Liver (tissue), 3 donors: ENCODE measurements at regions not wholly inside any gene's neighbourhood (a gene's known extent, or its start where the extent isn't known, plus 50 kb on each side); places are given as distances from the start of the nearest gene placed in this dataset.

Source experiments
- CTCF ChIP-seq: fragments of 150-350 bp; IDR thresholded peaks from 2 replicates; pipeline ENCODE4 v1.5.1; 2017; ENCODE audit warnings: improper control_type of control experiment, low read depth, low read length; ENCODE audit not compliant: missing input control
- EGR1 ChIP-seq, 2 donors: IDR thresholded peaks; 2 replicates each; pipeline ENCODE4 v1.6.1; 2016 to 2018; ENCODE audit warnings: antibody characterized with exemption in 2 of 2, low read depth in 2 of 2
- GABPA ChIP-seq, 2 donors: IDR thresholded peaks in 1 of 2; conservative IDR thresholded peaks in 1 of 2; 2 replicates each; pipeline ENCODE4 v1.6.1; 2016; ENCODE audit warnings: antibody characterized with exemption in 2 of 2, mild to moderate bottlenecking in 1 of 2, moderate library complexity in 1 of 2
- HNF4G ChIP-seq: IDR thresholded peaks from 2 replicates; pipeline ENCODE4 v1.6.1; 2016; ENCODE audit warnings: antibody characterized with exemption
- MAX ChIP-seq: IDR thresholded peaks from 2 replicates; pipeline ENCODE4 v1.6.1; 2016; ENCODE audit warnings: antibody characterized with exemption
- NR2F2 ChIP-seq: IDR thresholded peaks from 2 replicates; pipeline ENCODE4 v1.6.1; 2016; ENCODE audit warnings: antibody characterized with exemption
- RAD21 ChIP-seq, 2 donors: IDR thresholded peaks; 2 replicates each; pipeline ENCODE4 v1.6.1; 2016; ENCODE audit warnings: antibody characterized with exemption in 2 of 2, mild to moderate bottlenecking in 2 of 2
- REST ChIP-seq: IDR thresholded peaks from 2 replicates; pipeline ENCODE4 v1.6.1; 2016; ENCODE audit warnings: antibody characterized with exemption, mild to moderate bottlenecking
- TAF1 ChIP-seq: conservative IDR thresholded peaks from 2 replicates; pipeline ENCODE4 v1.6.1; 2016; ENCODE audit warnings: antibody characterized with exemption, mild to moderate bottlenecking
- ZBTB33 ChIP-seq: IDR thresholded peaks from 2 replicates; pipeline ENCODE4 v1.6.1; 2016; ENCODE audit warnings: antibody characterized with exemption
- donor health status: healthy.
- donor health status: healthy.

GRCh38 chr12:131241517-131241916 is 287.8 kb downstream of the ADGRD1 start:
- no peak for TF ChIP-seq HNF4G
- TF ChIP-seq CTCF = no peak
- TF ChIP-seq RAD21 (IDR thresholded peaks at IDR 0.05) = no peak
- no peak for TF ChIP-seq REST
- no peak for TF ChIP-seq NR2F2
- no peak for TF ChIP-seq MAX
- TF ChIP-seq ZBTB33 = no peak
- no peak for TF ChIP-seq EGR1 (IDR thresholded peaks at IDR 0.05; ENCODE audit: low read depth in 2 of 2)
- no peak for TF ChIP-seq GABPA (IDR thresholded peaks at IDR 0.05 in 1 of 2, conservative IDR thresholded peaks at IDR 0.05 in 1 of 2)
- no peak for TF ChIP-seq TAF1
